GM12878 (cell line): ENCODE measurements at regions not wholly inside any gene's neighbourhood (a gene's known extent, or its start where the extent isn't known, plus 50 kb on each side); places are given as distances from the start of the nearest gene placed in this dataset.
A peak's percentile ranks its signal among the peaks of the same experiment; 100 is the strongest.

Source experiments
- BCL11A ChIP-seq: IDR thresholded peaks from 2 replicates; pipeline ENCODE4 v1.6.1; 2011; ENCODE audit warnings: low read depth, low read length
- CBX3 ChIP-seq: fragments of 200-600 bp; sonication (generic); IDR thresholded peaks from 2 replicates; pipeline ENCODE4 v1.6.1; 2016; ENCODE audit warnings: low read depth, borderline replicate concordance
- CEBPZ ChIP-seq: fragments of 150-350 bp; IDR thresholded peaks from 2 replicates; pipeline ENCODE4 v1.6.1; 2016; ENCODE audit warnings: low read depth, low read length
- DPF2 ChIP-seq: fragments of 450-650 bp; IDR thresholded peaks from 2 replicates; pipeline ENCODE4 v1.6.1; 2017; ENCODE audit warnings: mild to moderate bottlenecking
- EED ChIP-seq: sonication (generic); IDR thresholded peaks from 2 replicates; pipeline ENCODE4 v1.6.1; 2016; ENCODE audit warnings: antibody characterized with exemption, low read depth
- ELK1 ChIP-seq: IDR thresholded peaks from 2 replicates; pipeline ENCODE4 v1.6.1; 2012; ENCODE audit warnings: low read depth, low read length, improper control_type of control experiment
- IKZF2 ChIP-seq, 2 experiments: fragments of 450-650 bp; IDR thresholded peaks; 2 replicates each; pipeline ENCODE4 v1.6.1; 2017; ENCODE audit warnings: mild to moderate bottlenecking in 2 of 2, moderate library complexity in 2 of 2
- MAX ChIP-seq: IDR thresholded peaks from 2 replicates; pipeline ENCODE4 v1.6.1; 2012; ENCODE audit warnings: low read depth, low read length, improper control_type of control experiment
- MLLT1 ChIP-seq: fragments of 450-650 bp; IDR thresholded peaks from 2 replicates; pipeline ENCODE4 v1.6.1; 2016; ENCODE audit warnings: mild to moderate bottlenecking
- MTA2 ChIP-seq: fragments of 450-650 bp; IDR thresholded peaks from 2 replicates; pipeline ENCODE4 v1.6.1; 2016; ENCODE audit warnings: low read depth, mild to moderate bottlenecking, moderate library complexity
- MYC ChIP-seq: IDR thresholded peaks from 2 replicates; pipeline ENCODE4 v1.6.1; 2011; ENCODE audit warnings: mild to moderate bottlenecking, low read length, moderate library complexity, inconsistent platforms; ENCODE audit not compliant: insufficient read depth, insufficient replicate concordance, insufficient read length, severe bottlenecking
- NR2C1 ChIP-seq: fragments of 450-650 bp; IDR thresholded peaks from 2 replicates; pipeline ENCODE4 v1.6.1; 2017; ENCODE audit warnings: antibody characterized with exemption, mild to moderate bottlenecking, moderate library complexity
- NR2F1 ChIP-seq: fragments of 450-650 bp; conservative IDR thresholded peaks from 2 replicates; pipeline ENCODE4 v1.6.1; 2017; ENCODE audit warnings: mild to moderate bottlenecking
- RELA ChIP-seq: fragments of 450-650 bp; IDR thresholded peaks from 2 replicates; pipeline ENCODE4 v1.8.0; 2014; ENCODE audit warnings: borderline replicate concordance; ENCODE audit not compliant: partially characterized antibody
- RELB ChIP-seq: fragments of 450-650 bp; IDR thresholded peaks from 2 replicates; pipeline ENCODE4 v1.6.1; 2017; ENCODE audit warnings: low read depth, mild to moderate bottlenecking, moderate library complexity
- SMARCA5 ChIP-seq: fragments of 450-650 bp; IDR thresholded peaks from 2 replicates; pipeline ENCODE4 v1.6.1; 2017; ENCODE audit warnings: mild to moderate bottlenecking
- TBL1XR1 ChIP-seq: IDR thresholded peaks from 2 replicates; pipeline ENCODE4 v1.6.1; 2012; ENCODE audit warnings: low read depth, low read length, improper control_type of control experiment
- ZNF687 ChIP-seq: fragments of 450-650 bp; IDR thresholded peaks from 2 replicates; pipeline ENCODE4 v1.6.1; 2017; ENCODE audit warnings: mild to moderate bottlenecking, moderate library complexity

GRCh38 chr10:44261710-44262455 is 123.0 kb downstream of the CXCL12 start (continued):
- TF ChIP-seq CEBPZ (no peak), NR2F1 (peak; percentile 67), ELK1 (0 out of 2 replicates have a peak, but pooled peaks have one; percentile 10), EED (peak; percentile 55; the same call in 1 of the 2 replicates), MLLT1 (no peak), RELB (peak; percentile 51; the same call in 1 of the 2 replicates), RELA (peak; percentile 94), CBX3 (no peak), MAX (peak; percentile 75; the same call in 1 of the 2 replicates), NR2C1 (no peak), MYC (no peak), SMARCA5 (no peak), IKZF2 (IDR thresholded peaks at IDR 0.05) (peak; percentile 54 to 55), BCL11A (peak; percentile 50; the same call in 1 of the 2 replicates), DPF2 (peak; percentile 71), ZNF687 (peak; percentile 78), TBL1XR1 (0 out of 2 replicates have a peak, but pooled peaks have one; percentile 47), MTA2 (peak; percentile 36; the same call in 1 of the 2 replicates)
